HG02623 (cell line): ENCODE measurements at regions not wholly inside any gene's neighbourhood (a gene's known extent, or its start where the extent isn't known, plus 50 kb on each side); places are given as distances from the start of the nearest gene placed in this dataset.
"Not testable (repeated sequence)": the region's sequence is repeated elsewhere in the genome, so short reads cannot be mapped to it uniquely, and the experiment has no call there.

Source experiments
- ATAC-seq: cut with Tn5 transposase; IDR thresholded peaks from one replicate; pipeline ENCODE4 v1.9.1; 2021; ENCODE audit warnings: moderate library complexity; ENCODE audit not compliant: unreplicated experiment

GRCh38 chr1:173341971-173342370 is 134.8 kb upstream of the TNFSF4 start:
- ATAC-seq, result no peak

GRCh38 chr1:173342736-173343135 is 134.4 kb upstream of the PRDX6 start:
- ATAC-seq, result no peak

- no peak for ATAC-seq
These were observed 132.9 kb upstream of the PRDX6 start for GRCh38 chr1:173344034-173344743.

- no peak for ATAC-seq
These were observed 129.8 kb upstream of the PRDX6 start for GRCh38 chr1:173347282-173347818.

- ATAC-seq, result not testable (repeated sequence)
These were observed 124.5 kb upstream of the PRDX6 start for GRCh38 chr1:173352635-173353034.

- ATAC-seq, result no peak
These were observed 123.8 kb upstream of the PRDX6 start for GRCh38 chr1:173353350-173353749.

GRCh38 chr1:173354937-173355280 is 122.2 kb upstream of the PRDX6 start:
- no peak for ATAC-seq

GRCh38 chr1:173355281-173356031 is 121.7 kb upstream of the PRDX6 start:
- ATAC-seq, result no peak

GRCh38 chr1:173356191-173356762 is 120.9 kb upstream of the PRDX6 start:
- ATAC-seq, result no peak

- ATAC-seq, result no peak
These were observed 116.6 kb upstream of the PRDX6 start for GRCh38 chr1:173360487-173361063.

GRCh38 chr1:173362543-173362942 is 114.6 kb upstream of the PRDX6 start:
- ATAC-seq, result no peak

GRCh38 chr1:173364827-173365226 is 112.3 kb upstream of the PRDX6 start:
- no peak for ATAC-seq

GRCh38 chr1:173365341-173365740 is 111.8 kb upstream of the PRDX6 start:
- ATAC-seq, result no peak

- ATAC-seq, result no peak
These were observed 110.0 kb upstream of the PRDX6 start for GRCh38 chr1:173367136-173367535.

GRCh38 chr1:173370586-173370985 is 106.5 kb upstream of the PRDX6 start:
- not testable (repeated sequence) for ATAC-seq

GRCh38 chr1:173376065-173376464 is 101.1 kb upstream of the PRDX6 start:
- ATAC-seq, result not testable (repeated sequence)

- ATAC-seq, result no peak
These were observed 99.9 kb upstream of the PRDX6 start for GRCh38 chr1:173377266-173377665.

- ATAC-seq, result no peak
These were observed 93.8 kb upstream of the PRDX6 start for GRCh38 chr1:173383351-173383750.

- ATAC-seq, result no peak
These were observed 88.8 kb upstream of the PRDX6 start for GRCh38 chr1:173388352-173388751.

GRCh38 chr1:173392895-173393658 is 84.1 kb upstream of the PRDX6 start:
- no peak for ATAC-seq

GRCh38 chr1:173393659-173394000 is 83.5 kb upstream of the PRDX6 start:
- ATAC-seq, result no peak
